Chondrocyte (in vitro differentiated cells): ENCODE measurements at regions not wholly inside any gene's neighbourhood (a gene's known extent, or its start where the extent isn't known, plus 50 kb on each side); places are given as distances from the start of the nearest gene placed in this dataset.

Experiments
- DNase-seq: peaks from one replicate; pipeline ENCODE4 v3.0.0; 2021; ENCODE audit warnings: mixed read lengths, low spot score
- H3K27ac Mint-ChIP-seq: one replicate; pipeline ENCODE4 v1.8.0; 2021; ENCODE audit warnings: mild to moderate bottlenecking, moderate library complexity, mixed read lengths; ENCODE audit not compliant: unreplicated experiment
- H3K27me3 Mint-ChIP-seq: 2 replicates; pipeline ENCODE4 v1.8.0; 2021; ENCODE audit warnings: low read depth, mixed read lengths
- H3K36me3 Mint-ChIP-seq: 2 replicates; pipeline ENCODE4 v1.8.0; 2021; ENCODE audit warnings: low read depth, mixed read lengths
- H3K4me1 Mint-ChIP-seq: 2 replicates; pipeline ENCODE4 v1.8.0; 2021; ENCODE audit warnings: low read depth, mild to moderate bottlenecking, mixed read lengths
- H3K4me3 Mint-ChIP-seq: one replicate; pipeline ENCODE4 v1.8.0; 2021; ENCODE audit warnings: mild to moderate bottlenecking, moderate library complexity, mixed read lengths; ENCODE audit not compliant: unreplicated experiment
- H3K9me3 Mint-ChIP-seq: 2 replicates; pipeline ENCODE4 v1.8.0; 2021; ENCODE audit warnings: low read depth, mixed read lengths
- TF ChIP-seq, protein P1 (sequence below): fragments of 200-600 bp; sonication (generic); IDR thresholded peaks from 2 replicates; pipeline ENCODE4 v1.5.0; 2021; ENCODE audit warnings: antibody characterized with exemption, mild to moderate bottlenecking, moderate library complexity

DNA sequence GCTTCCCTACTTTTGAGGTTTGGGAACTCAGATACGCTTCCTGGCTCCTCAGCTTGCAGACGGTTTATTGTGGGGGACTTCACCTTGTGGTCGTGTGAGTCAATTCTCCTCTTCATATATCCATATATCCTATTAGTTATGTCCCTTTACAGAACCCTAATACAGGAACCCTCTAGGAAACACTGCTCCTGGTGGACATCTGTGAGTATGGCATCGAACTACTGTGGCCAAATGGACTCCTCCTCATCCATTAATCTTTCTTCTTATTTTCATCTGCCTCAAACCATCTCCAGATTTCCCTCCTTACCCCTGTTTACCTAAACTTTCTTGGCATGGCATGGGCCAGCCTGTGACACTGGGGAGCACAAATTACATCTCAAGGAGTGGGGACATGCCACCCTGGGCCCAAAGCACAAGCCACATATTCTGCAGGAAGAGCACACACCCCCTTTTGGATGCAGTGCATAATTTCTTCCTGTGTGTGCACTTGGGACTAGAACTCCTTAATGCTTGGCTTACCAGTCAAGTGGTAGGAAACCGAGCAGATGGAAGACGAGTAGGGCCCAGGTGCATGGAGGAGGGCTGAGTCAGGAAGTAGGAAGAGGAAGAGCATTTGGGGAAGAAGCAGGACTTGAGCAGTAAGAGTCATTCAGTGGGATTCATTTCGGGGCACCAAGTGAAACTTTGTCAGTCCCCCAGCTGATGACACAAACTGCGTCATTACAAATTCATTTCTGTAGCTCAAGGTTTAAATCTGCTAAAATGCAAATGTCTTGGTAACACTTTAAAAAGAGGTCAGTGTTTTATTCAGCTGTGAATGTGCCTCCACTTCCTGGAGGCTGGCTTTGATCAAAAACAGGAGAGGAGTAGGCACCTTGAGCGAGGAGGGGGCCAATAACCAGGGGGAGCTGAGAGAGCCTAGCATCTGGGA is 80.8 kb upstream of the PLXNA4 start:
- no peak overlapping the region for H3K4me3 Mint-ChIP-seq
- H3K27ac Mint-ChIP-seq: no peak overlapping the region
- peaks cover 11% of the 10 kb centered on the region for H3K4me1 Mint-ChIP-seq
- H3K9me3 Mint-ChIP-seq: no peaks in the 10 kb centered on the region
- DNase-seq: no peak
- TF ChIP-seq, protein P1, sequence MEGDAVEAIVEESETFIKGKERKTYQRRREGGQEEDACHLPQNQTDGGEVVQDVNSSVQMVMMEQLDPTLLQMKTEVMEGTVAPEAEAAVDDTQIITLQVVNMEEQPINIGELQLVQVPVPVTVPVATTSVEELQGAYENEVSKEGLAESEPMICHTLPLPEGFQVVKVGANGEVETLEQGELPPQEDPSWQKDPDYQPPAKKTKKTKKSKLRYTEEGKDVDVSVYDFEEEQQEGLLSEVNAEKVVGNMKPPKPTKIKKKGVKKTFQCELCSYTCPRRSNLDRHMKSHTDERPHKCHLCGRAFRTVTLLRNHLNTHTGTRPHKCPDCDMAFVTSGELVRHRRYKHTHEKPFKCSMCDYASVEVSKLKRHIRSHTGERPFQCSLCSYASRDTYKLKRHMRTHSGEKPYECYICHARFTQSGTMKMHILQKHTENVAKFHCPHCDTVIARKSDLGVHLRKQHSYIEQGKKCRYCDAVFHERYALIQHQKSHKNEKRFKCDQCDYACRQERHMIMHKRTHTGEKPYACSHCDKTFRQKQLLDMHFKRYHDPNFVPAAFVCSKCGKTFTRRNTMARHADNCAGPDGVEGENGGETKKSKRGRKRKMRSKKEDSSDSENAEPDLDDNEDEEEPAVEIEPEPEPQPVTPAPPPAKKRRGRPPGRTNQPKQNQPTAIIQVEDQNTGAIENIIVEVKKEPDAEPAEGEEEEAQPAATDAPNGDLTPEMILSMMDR: peak; percentile 69
- no peaks in the 10 kb centered on the region for H3K36me3 Mint-ChIP-seq
- H3K27me3 Mint-ChIP-seq: no peaks in the 10 kb centered on the region

DNA sequence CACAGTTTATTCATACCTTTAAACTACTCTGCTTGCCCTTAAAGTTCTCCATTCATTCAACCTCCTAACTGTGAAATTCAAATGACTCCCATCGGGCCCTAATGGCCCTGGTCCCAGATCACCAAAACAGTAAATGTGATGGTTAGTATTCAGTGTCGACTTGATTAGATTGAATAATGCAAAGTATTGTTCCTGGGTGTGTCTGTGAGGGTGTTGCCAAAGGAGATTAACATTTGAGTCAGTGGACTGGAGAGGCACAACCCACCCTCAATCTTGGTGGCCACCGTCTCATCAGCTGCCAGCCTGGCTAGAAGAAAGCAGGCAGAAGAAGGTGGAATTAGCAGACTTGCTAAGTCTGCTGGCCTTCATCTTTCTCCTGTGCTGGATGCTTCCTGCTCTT is 80.1 kb upstream of the PLXNA4 start:
- no peak for DNase-seq
- TF ChIP-seq, protein P1: no peak
- Mint-ChIP-seq H3K27ac (no peak overlapping the region), H3K4me3 (no peak overlapping the region), H3K9me3 (no peaks in the 10 kb centered on the region), H3K27me3 (no peaks in the 10 kb centered on the region), H3K4me1 (peaks cover 11% of the 10 kb centered on the region), H3K36me3 (no peaks in the 10 kb centered on the region)

DNA sequence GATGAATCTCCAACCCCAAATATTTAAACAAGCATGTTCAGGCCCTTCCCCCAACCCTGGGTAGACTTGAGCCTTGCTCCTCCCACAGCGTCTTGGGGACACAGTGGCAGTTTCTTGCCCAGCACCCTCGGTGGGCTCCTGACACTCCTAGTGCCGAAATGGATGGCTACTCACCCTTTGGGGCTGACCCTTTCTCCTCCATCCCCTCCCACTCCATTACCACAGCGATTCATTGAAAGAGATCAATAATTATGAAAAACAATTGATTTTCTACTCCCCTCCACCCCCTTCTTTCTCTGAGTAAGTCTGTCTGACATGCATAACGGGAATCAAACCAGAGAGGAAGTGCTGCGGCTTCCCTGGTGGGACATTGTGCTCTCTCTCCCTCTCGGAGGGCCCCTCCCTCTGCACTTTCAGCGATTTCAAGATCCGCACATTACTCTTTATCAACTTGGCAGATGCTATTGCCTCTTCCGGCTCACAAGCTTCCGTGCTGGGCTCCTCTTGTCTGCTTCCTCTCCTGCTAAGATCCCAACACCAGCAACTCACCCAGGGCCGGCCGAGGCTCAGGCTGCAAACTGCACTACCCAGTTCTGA is 79.0 kb upstream of the PLXNA4 start:
- no peaks in the 10 kb centered on the region for H3K36me3 Mint-ChIP-seq
- DNase-seq: no peak
- H3K27me3 Mint-ChIP-seq: no peaks in the 10 kb centered on the region
- H3K27ac Mint-ChIP-seq: no peak overlapping the region
- TF ChIP-seq, protein P1: no peak
- peak overlapping the region; percentile 66 for H3K4me3 Mint-ChIP-seq
- peaks cover 19% of the 10 kb centered on the region for H3K4me1 Mint-ChIP-seq
- no peaks in the 10 kb centered on the region for H3K9me3 Mint-ChIP-seq

DNA sequence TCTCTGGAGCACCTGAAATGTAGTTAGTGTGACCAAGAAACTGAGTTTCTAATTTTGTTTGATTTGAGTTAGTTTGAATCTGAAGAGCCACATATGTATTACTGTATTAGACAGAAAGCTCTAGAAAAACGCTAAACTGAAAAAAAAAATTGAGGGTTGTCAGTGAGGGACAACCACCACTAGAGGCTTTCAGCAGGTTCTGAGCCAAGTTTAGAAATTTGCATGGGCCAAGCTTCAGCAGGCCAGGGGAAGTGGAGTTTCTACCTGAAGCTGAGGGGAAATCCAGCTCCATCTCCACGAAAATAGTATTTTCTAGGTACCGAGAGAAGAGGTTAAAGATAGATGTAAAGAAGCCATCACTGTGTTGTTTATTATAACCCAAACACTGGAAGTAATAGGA is 77.9 kb upstream of the PLXNA4 start:
- Mint-ChIP-seq H3K9me3 (no peaks in the 10 kb centered on the region), H3K36me3 (no peaks in the 10 kb centered on the region), H3K27ac (no peak overlapping the region), H3K27me3 (no peaks in the 10 kb centered on the region), H3K4me1 (peaks cover 24% of the 10 kb centered on the region), H3K4me3 (no peak overlapping the region)
- TF ChIP-seq, protein P1: peak; percentile 68
- no peak for DNase-seq

DNA sequence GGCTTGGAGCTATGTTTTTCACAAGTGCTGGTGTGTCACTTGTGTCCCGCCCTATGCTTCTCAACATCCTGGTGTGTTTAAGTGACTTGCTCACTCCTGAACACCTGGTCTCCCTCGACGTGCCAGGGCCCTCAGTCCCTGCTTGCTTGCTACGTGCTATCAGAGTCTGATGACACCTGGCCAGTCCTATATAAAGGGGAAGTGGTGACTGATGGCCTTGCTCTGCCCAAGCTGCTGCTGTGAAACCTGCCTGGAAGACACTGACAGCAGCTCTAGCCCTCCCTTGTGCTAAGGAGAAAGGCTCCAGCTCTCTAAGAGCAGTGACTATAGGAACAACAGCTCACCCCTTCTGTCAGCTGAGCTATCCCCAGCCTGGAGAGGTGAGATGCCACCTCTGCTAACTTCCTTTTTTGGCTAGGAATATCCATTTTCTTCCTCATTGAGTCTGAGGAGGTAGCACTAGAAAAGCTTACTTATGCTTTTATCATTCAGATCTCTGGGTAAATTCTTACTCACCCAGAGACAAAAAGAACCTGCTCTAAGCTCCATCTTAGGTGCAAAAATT is 77.2 kb upstream of the PLXNA4 start:
- peaks cover 24% of the 10 kb centered on the region for H3K4me1 Mint-ChIP-seq
- DNase-seq: no peak
- H3K4me3 Mint-ChIP-seq: no peak overlapping the region
- no peak overlapping the region for H3K27ac Mint-ChIP-seq
- TF ChIP-seq, protein P1: no peak
- no peaks in the 10 kb centered on the region for H3K9me3 Mint-ChIP-seq
- no peaks in the 10 kb centered on the region for H3K27me3 Mint-ChIP-seq
- H3K36me3 Mint-ChIP-seq: no peaks in the 10 kb centered on the region
